HG02981 (cell line): ENCODE measurements at regions not wholly inside any gene's neighbourhood (a gene's known extent, or its start where the extent isn't known, plus 50 kb on each side); places are given as distances from the start of the nearest gene placed in this dataset.

Experiments used
- ATAC-seq: cut with Tn5 transposase; IDR thresholded peaks from one replicate; pipeline ENCODE4 v1.9.1; 2021; ENCODE audit warnings: mild to moderate bottlenecking, moderate library complexity; ENCODE audit not compliant: unreplicated experiment

- ATAC-seq: no peak
Measured at GRCh38 chr1:5111581-5111980, 457.2 kb downstream of the AJAP1 start.

GRCh38 chr1:5110508-5110907 lies 456.1 kb downstream of the AJAP1 start:
- ATAC-seq: no peak

DNA sequence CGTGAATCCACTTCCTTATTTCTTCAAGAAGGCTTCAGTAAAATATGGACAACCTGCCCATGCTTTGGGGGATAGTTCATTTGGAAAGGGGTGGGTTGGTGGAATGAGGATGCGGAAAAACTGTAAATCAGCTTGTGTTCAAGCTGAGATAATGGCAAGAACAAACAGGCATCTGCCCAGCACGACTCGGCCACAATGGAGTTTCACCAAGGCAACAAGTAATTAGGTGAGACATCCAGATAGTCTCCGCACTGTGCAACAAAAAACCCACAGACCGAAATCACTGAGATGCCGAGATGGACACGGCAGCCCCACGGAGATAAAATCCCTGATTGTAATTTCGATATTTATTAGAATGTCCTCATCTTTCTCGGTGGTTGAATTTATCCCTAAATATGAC lies 455.2 kb downstream of the AJAP1 start:
- ATAC-seq: no peak

- no peak for ATAC-seq
Measured at GRCh38 chr1:5108740-5109139, 454.3 kb downstream of the AJAP1 start.

- no peak for ATAC-seq
Measured at GRCh38 chr1:5105744-5106143, 451.3 kb downstream of the AJAP1 start.

- ATAC-seq: no peak
Measured at GRCh38 chr1:5099558-5099957, 445.1 kb downstream of the AJAP1 start.

DNA sequence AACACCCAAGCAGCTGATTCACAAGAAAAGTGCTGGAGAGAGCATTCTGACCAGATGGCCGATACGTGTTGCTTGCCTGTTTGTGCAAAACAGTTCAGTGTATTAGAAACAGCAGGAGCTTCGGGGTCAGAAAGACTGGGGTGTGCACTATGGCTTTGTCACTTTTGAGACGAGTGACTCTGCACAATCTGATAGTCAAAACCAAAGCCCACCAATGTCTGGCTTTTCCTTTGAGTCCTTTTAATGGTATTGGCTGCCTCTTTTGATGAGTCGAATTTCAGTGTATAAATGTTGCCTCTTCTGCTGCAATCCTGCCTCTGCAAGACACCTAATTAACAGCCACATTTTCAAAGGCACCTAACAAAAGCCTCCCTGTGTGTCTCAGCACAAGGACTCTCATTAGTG lies 444.6 kb downstream of the AJAP1 start:
- ATAC-seq: no peak

DNA sequence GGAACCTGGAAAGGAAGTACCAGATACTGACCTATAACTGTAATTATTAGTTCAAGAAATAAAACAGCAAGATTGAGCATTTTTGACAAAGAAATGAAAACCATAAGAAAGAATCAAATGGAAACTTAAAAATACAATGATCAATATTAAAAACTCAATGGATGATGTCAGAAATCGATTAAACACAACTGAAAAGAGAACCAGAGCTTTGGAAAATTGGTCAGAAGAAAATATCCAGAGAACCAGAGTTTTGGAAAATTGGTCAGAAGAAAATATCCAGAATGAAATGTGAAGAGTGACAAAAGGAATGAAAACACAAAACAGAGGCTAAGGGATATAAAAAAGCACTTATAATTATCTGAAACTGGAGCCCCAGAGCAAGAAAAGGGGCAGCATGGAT lies 438.6 kb downstream of the AJAP1 start:
- ATAC-seq: no peak

GRCh38 chr1:5084676-5085075 lies 430.3 kb downstream of the AJAP1 start:
- ATAC-seq: no peak

- no peak for ATAC-seq
Measured at GRCh38 chr1:5067246-5067645, 412.8 kb downstream of the AJAP1 start.

DNA sequence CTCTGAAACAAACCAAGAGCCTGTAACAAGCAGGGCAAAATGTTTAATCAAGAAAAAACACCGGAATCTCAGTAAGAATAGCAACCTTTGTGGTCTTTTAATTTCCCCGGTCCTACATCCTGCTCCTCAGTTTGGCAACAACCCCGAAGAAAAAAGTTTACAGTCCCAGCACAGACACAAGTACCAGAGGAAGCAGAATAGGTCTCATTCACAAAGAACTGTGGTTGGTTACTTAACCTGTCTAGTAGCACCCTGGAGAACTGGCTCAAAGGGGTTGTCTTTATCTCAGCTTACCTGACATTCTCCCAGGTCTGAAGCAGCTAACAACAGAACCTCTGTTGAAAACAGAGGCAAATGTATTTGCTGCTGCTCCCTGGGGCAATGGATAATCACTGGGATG lies 399.3 kb downstream of the AJAP1 start:
- no peak for ATAC-seq

GRCh38 chr1:5029136-5029535 lies 374.7 kb downstream of the AJAP1 start:
- no peak for ATAC-seq

DNA sequence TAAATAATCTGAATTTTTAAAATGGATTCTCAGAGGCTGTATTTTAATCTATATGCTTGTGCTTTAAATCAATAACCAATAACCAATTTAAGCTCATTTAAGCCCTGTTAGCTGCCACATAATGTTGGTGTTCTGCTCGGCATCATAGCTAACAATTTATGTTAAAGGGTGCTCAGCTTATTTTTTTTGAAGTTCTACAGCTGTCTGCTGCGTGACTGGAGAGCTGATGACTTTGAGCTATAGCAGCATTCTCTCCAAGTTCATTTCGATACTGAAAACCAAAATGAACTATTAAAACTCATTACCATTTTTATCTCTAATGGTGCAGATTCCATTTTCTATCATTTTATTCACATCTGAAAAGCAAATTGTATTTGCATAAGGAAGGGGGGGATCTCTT lies 357.8 kb downstream of the AJAP1 start:
- ATAC-seq: no peak

DNA sequence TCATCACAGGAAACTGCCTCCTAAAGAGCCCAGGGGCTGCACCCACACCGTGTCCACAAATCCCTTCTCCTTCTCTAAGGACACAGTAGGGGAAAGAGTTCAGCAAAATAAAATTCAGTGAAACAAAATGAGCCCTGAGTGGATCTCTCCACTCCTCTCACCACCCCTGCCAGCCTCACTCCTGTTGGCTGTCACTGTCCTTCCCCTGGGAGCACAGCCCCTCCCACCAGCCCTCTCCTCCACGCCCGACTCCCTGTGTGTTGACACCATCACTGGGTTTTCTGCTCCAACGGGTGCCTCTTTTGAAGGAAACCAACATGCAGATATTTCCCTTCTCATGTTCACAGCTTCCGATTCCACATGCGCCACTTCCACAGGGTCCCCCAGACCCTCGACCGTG lies 356.2 kb downstream of the AJAP1 start:
- no peak for ATAC-seq

- no peak for ATAC-seq
Measured at GRCh38 chr1:5010236-5010635, 355.8 kb downstream of the AJAP1 start.

DNA sequence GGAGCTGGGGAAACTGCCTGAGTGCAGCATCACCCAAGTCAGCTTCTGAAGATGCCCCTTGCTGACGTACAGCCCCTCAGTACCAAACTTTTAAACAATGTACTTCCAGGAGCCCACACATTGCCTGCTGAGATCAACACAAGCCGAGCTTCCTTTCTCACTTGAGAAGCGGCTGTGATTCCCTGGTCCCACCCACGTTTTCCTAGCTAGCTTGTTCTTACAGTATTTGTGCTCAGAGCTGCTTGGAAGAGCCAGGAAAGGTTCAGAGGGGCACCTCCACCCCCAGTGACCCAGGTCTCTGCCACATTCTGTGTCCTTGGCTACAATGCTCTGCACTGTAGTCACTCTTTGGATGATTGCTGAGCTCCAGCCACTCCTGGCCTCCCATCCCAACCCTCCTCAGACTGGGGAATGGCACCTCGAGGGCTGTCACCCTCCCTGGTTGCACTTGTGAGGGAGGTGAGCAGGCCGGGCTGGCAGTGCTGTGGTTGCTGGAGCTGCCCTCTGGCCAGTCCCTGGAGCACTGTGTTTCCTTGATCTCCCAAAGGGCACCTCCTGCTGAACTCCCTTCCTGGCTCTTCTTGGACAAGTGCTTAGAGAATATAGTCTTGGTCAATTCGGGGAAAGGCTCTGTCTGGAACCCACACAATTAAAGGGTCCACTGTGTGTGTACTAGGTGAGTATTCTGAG lies 355.1 kb downstream of the AJAP1 start:
- ATAC-seq: no peak

GRCh38 chr1:5005171-5005570 lies 350.8 kb downstream of the AJAP1 start:
- ATAC-seq: no peak

DNA sequence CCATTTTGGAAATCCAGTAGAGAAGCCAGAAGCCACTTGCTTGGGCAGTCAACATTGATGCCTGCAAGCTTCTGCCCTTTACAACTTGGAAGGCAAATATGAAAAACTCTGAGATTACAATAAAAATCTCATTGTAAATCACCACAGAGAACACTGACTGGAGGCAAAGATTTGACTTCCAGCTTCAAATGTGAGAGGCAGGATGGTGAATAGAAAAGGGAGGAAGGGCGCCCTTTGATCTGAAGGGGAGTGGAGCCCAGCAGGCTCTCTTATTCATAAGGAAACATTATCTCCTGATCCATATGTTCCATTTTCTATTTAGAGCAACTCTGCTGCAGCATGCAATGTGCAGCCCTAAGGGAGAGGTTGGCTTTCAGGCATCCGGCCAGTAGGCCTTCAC lies 348.3 kb downstream of the AJAP1 start:
- ATAC-seq: no peak

DNA sequence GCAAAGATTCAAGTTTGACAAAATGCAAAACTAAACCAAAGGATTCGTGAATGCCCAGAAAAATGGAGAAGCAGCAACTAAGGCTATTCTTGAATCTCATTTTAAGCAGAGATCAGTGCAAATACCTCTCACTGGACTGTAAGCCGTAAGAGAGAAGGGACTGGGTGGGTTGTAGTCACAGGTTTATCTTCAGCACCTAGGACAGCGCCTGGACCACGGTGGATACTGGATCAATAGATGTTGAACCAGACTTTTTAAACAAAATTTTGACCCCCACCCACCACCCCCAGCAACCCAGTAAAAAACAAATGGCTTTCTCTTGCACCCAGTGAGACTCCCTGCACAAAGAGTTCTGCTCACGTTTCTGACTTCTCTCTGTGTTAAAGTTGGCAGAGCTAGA lies 347.1 kb downstream of the AJAP1 start:
- ATAC-seq: no peak

DNA sequence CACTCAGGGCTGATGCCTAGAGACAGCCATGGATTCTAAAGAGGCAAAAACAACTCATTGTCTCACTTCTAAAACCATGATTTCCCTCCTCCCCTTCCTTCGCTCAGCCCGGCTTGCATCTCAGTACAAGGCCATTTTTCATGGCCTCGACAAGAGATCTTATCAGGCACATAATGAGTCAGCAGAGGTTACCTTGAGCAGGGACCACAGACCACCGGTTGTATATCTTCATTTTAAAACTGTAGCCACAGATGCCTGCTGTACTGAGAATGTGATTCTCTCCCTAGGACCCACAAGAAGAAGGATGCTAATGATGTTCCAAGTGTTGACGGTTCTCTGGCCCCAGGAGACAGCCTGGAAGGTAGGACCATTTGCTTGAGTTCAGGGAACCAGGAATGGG lies 331.9 kb downstream of the AJAP1 start:
- ATAC-seq: no peak

GRCh38 chr1:4984841-4985240 lies 330.4 kb downstream of the AJAP1 start:
- no peak for ATAC-seq

DNA sequence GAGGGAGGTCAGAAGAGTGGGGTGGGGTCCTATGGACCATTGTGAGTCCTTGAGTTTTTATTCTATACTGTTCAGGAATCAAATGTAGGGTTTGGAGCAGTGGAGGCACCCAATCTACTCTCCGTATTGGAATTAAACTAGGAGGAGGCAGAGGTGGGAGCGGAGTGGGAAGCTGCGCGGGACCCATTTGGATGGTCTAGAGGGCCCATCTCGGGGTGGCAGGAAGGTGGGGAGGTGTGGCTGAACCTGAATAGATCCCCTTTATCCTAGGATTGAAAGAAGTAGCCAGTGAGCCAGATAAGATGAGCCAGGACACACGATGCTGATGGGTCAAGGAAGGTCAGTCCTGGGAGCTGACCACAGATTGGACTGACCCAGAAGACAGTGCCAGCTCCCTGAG lies 325.8 kb downstream of the AJAP1 start:
- ATAC-seq: no peak

- ATAC-seq: no peak
Measured at GRCh38 chr1:4978660-4979390, 324.4 kb downstream of the AJAP1 start.
